B cell (primary cell): ENCODE measurements at regions not wholly inside any gene's neighbourhood (a gene's known extent, or its start where the extent isn't known, plus 50 kb on each side); places are given as distances from the start of the nearest gene placed in this dataset.

Experiments
- ATAC-seq: fragments of 200-7000 bp; cut with Tn5 transposase; one replicate; pipeline ENCODE4 v1.10.0; 2021; ENCODE audit warnings: low read depth, mild to moderate bottlenecking, moderate number of reproducible peaks, moderate library complexity
- CTCF ChIA-PET: fragments of 350-600 bp; sonication (Branson Sonifier 250); formaldehyde crosslinking; loops from one replicate; lab custom pipeline; 2021; ENCODE audit warnings: antibody characterized with exemption, inconsistent platforms; lab: Charles Lee
- POLR2A ChIA-PET: fragments of 350-600 bp; sonication (Branson Sonifier 250); formaldehyde crosslinking; loops from one replicate; lab custom pipeline; 2021; ENCODE audit warnings: antibody characterized with exemption; lab: Charles Lee
- DNase-seq: peaks from one replicate; pipeline ENCODE4 v3.0.0; 2013
- H2AFZ ChIP-seq: 2 replicates; pipeline ENCODE4 v1.6.1; 2012; ENCODE audit warnings: mild to moderate bottlenecking, low read depth, low read length; ENCODE audit not compliant: insufficient read depth, poor library complexity, severe bottlenecking
- H3K27ac ChIP-seq, 2 donors: 1 replicate in 1 of 2; 2 replicates in 1 of 2; pipeline ENCODE4 v1.5.1; 2012 to 2013; ENCODE audit warnings: low read length in 2 of 2, mild to moderate bottlenecking in 2 of 2, moderate library complexity in 1 of 2
- H3K27me3 ChIP-seq, 4 experiments: fragments of 200-600 bp in 1 of 4; sonication (generic) in 1 of 4; replicated peaks in 1 of 4; 1 replicate in 2 of 4; 2 replicates in 2 of 4; pipeline versions ENCODE4 v1.6.1 to v1.7.0; 2013 to 2016; ENCODE audit warnings: low read length in 3 of 4, mild to moderate bottlenecking in 2 of 4, mixed read lengths in 1 of 4, moderate library complexity in 1 of 4; ENCODE audit not compliant: insufficient read depth in 4 of 4, control insufficient read depth in 3 of 4; ENCODE audit errors: control extremely low read depth in 1 of 4
- H3K36me3 ChIP-seq, 2 experiments: replicated peaks in 1 of 2; 1 replicate in 1 of 2; 2 replicates in 1 of 2; pipeline versions ENCODE4 v1.6.1 to v1.7.1; 2013; ENCODE audit warnings: low read length in 1 of 2; ENCODE audit not compliant: insufficient read depth in 2 of 2, control insufficient read depth in 1 of 2; ENCODE audit errors: control extremely low read depth in 1 of 2, extremely low read depth in 1 of 2
- H3K4me1 ChIP-seq, 2 donors: fragments of 200-600 bp in 1 of 2; sonication (generic) in 1 of 2; 1 replicate in 1 of 2; 2 replicates in 1 of 2; pipeline versions ENCODE4 v1.5.1 to v1.6.1; 2013 to 2017; ENCODE audit warnings: low read length in 2 of 2; ENCODE audit not compliant: control insufficient read depth in 2 of 2, insufficient read depth in 2 of 2
- H3K4me2 ChIP-seq: replicated peaks from 2 replicates; pipeline ENCODE3; 2012; ENCODE audit warnings: mild to moderate bottlenecking, low read depth, low read length; ENCODE audit not compliant: poor library complexity, severe bottlenecking
- H3K4me3 ChIP-seq, 5 experiments: fragments of 200-600 bp in 1 of 5; sonication (generic) in 1 of 5; 1 replicate in 3 of 5; 2 replicates in 2 of 5; pipeline versions ENCODE4 v1.5.1 to v1.7.0; 2011 to 2016; ENCODE audit warnings: low read length in 4 of 5, mild to moderate bottlenecking in 4 of 5, low read depth in 2 of 5, control low read depth in 1 of 5, moderate library complexity in 1 of 5; ENCODE audit not compliant: insufficient read depth in 1 of 5; ENCODE audit errors: control extremely low read depth in 1 of 5, extremely low read depth in 1 of 5
- H3K79me2 ChIP-seq: fragments of 200-600 bp; sonication (generic); one replicate; pipeline ENCODE4 v1.6.0; 2016; ENCODE audit warnings: low read length; ENCODE audit not compliant: control insufficient read depth, insufficient read depth
- H3K9ac ChIP-seq: fragments of 200-600 bp; sonication (generic); 2 replicates; pipeline ENCODE4 v1.6.1; 2017; ENCODE audit warnings: mild to moderate bottlenecking, low read length, moderate library complexity
- H3K9me3 ChIP-seq, 3 donors: one replicate each; pipeline versions ENCODE4 v1.6.1 to v1.7.1; 2013; ENCODE audit warnings: low read length in 2 of 3; ENCODE audit not compliant: control insufficient read depth in 2 of 3, insufficient read depth in 1 of 3; ENCODE audit errors: control extremely low read depth in 1 of 3
- H4K20me1 ChIP-seq: 2 replicates; pipeline ENCODE4 v1.6.0; 2012; ENCODE audit warnings: mild to moderate bottlenecking, low read length; ENCODE audit not compliant: insufficient read depth, control insufficient read depth, poor library complexity, severe bottlenecking
- H3K27ac Mint-ChIP-seq: one replicate; pipeline ENCODE4 v1.8.0; 2021; ENCODE audit warnings: mixed read lengths
- H3K27me3 Mint-ChIP-seq: one replicate; pipeline ENCODE4 v1.8.0; 2021; ENCODE audit warnings: mixed read lengths
- H3K4me1 Mint-ChIP-seq: one replicate; pipeline ENCODE4 v1.8.0; 2021; ENCODE audit warnings: mixed read lengths
- H3K4me3 Mint-ChIP-seq: one replicate; pipeline ENCODE4 v1.8.0; 2021; ENCODE audit warnings: mixed read lengths
- H3K9me3 Mint-ChIP-seq: one replicate; pipeline ENCODE4 v1.8.0; 2022; ENCODE audit warnings: mixed read lengths; ENCODE audit not compliant: insufficient read depth
- EZH2 ChIP-seq: IDR thresholded peaks from 2 replicates; pipeline ENCODE4 v1.6.1; 2012; ENCODE audit warnings: borderline replicate concordance, low read depth, mild to moderate bottlenecking, moderate library complexity, low read length; ENCODE audit not compliant: insufficient read depth, poor library complexity, severe bottlenecking
- WGBS: methylation state at CpG from one replicate; pipeline ENCODE4 v1.1.5; 2013; ENCODE audit warnings: missing lambda C conversion rate; ENCODE audit not compliant: insufficient coverage; 5-methylcytosine and 5-hydroxymethylcytosine counted together
- intact Hi-C: fragments of 100-400 bp; cut with micrococcal nuclease; formaldehyde crosslinking; loops from one replicate; pipeline ENCODE4 v1.10.0; 2022
- TF ChIP-seq, protein P1 (sequence below): fragments of 200-600 bp; IDR thresholded peaks from one replicate; pipeline ENCODE4 v1.8.0; 2022; ENCODE audit warnings: antibody characterized with exemption, mild to moderate bottlenecking

DNA sequence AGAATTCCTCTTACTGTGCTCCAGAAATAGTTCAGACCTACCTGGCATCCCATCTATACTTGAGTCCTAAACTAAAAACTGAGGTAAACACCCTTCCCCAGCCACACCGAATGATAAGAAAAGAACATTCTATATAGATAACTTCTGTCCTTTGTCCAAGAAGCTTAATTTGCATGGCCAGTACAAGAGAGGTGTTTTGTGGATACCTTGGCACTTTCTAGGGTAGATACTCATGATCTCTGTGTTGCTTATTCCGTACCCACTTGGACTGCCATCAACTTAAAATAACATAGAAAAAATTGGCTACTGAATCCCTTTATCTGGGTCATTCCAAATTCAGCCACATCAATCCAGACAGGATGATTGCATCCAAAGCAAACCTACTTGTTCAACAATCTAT, 1050.4 kb downstream of the STIM2 start:
- intact Hi-C loops, result no loop called here
- Histone ChIP-seq H3K27ac (no peak overlapping the region), H2AFZ (no peak overlapping the region), H3K36me3 (no peaks in the 10 kb centered on the region), H3K9ac (no peak overlapping the region), H3K27me3 (no peaks in the 10 kb centered on the region), H3K4me1 (no peaks in the 10 kb centered on the region), H3K4me3 (no peak overlapping the region), H3K79me2 (no peaks in the 10 kb centered on the region), H4K20me1 (no peaks in the 10 kb centered on the region), H3K9me3 (no peaks in the 10 kb centered on the region), H3K4me2 (no peak overlapping the region)
- CTCF ChIA-PET, result no interaction called here
- POLR2A ChIA-PET, result no interaction called here
- H3K9me3 Mint-ChIP-seq, result peaks cover 4% of the 10 kb centered on the region
- TF ChIP-seq, protein P1, sequence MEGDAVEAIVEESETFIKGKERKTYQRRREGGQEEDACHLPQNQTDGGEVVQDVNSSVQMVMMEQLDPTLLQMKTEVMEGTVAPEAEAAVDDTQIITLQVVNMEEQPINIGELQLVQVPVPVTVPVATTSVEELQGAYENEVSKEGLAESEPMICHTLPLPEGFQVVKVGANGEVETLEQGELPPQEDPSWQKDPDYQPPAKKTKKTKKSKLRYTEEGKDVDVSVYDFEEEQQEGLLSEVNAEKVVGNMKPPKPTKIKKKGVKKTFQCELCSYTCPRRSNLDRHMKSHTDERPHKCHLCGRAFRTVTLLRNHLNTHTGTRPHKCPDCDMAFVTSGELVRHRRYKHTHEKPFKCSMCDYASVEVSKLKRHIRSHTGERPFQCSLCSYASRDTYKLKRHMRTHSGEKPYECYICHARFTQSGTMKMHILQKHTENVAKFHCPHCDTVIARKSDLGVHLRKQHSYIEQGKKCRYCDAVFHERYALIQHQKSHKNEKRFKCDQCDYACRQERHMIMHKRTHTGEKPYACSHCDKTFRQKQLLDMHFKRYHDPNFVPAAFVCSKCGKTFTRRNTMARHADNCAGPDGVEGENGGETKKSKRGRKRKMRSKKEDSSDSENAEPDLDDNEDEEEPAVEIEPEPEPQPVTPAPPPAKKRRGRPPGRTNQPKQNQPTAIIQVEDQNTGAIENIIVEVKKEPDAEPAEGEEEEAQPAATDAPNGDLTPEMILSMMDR, result no peak
- TF ChIP-seq EZH2, result no peak
- no peaks in the 10 kb centered on the region for H3K4me1 Mint-ChIP-seq
- no peaks in the 10 kb centered on the region for H3K27me3 Mint-ChIP-seq
- WGBS, result no CpG with 5 or more reads among the region's 2 CpGs
- DNase-seq, result no peak
- ATAC-seq, result no peak
- no peak overlapping the region for H3K4me3 Mint-ChIP-seq
- no peak overlapping the region for H3K27ac Mint-ChIP-seq

DNA sequence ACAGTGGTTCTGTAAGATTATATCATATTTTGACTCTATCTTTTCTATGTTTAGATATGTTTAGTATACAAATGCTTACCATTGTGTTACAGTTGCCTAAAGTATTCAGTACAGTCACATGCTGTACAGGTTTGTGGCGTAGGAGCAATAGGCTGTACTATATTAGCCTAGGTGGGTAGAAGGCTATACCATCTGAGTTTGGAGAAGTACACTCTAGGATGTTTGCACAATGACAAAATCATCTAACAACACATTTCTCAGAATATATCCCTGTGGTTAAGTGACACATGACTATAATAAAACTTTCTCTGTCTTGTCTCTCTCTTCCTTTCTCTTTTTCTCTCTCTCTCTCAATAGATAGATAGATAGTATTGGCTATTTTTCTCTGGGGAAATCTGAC, 1053.1 kb downstream of the STIM2 start:
- Histone ChIP-seq H3K4me3 (no peak overlapping the region), H3K27me3 (no peaks in the 10 kb centered on the region), H4K20me1 (no peaks in the 10 kb centered on the region), H3K4me2 (no peak overlapping the region), H3K79me2 (no peaks in the 10 kb centered on the region), H3K9ac (no peak overlapping the region), H3K27ac (no peak overlapping the region), H3K9me3 (no peaks in the 10 kb centered on the region), H3K4me1 (no peaks in the 10 kb centered on the region), H2AFZ (no peak overlapping the region), H3K36me3 (no peaks in the 10 kb centered on the region)
- no peak for TF ChIP-seq EZH2
- TF ChIP-seq, protein P1, result no peak
- DNase-seq (no peak), ATAC-seq (no peak)
- POLR2A ChIA-PET, result no interaction called here
- peaks cover 3% of the 10 kb centered on the region for H3K9me3 Mint-ChIP-seq
- CTCF ChIA-PET, result no interaction called here
- H3K27me3 Mint-ChIP-seq, result no peaks in the 10 kb centered on the region
- no peak overlapping the region for H3K27ac Mint-ChIP-seq
- no peak overlapping the region for H3K4me3 Mint-ChIP-seq
- intact Hi-C loops, result no loop called here
- WGBS, result no CpG with 5 or more reads among the region's 1 CpG
- no peaks in the 10 kb centered on the region for H3K4me1 Mint-ChIP-seq
